GM12872 (cell line): ENCODE measurements at regions not wholly inside any gene's neighbourhood (a gene's known extent, or its start where the extent isn't known, plus 50 kb on each side); places are given as distances from the start of the nearest gene placed in this dataset.

ENCODE experiments used
- CTCF ChIP-seq: IDR thresholded peaks from 3 replicates; pipeline ENCODE4 v1.5.1; 2011; ENCODE audit warnings: low read depth, mild to moderate bottlenecking, low read length, moderate library complexity; ENCODE audit not compliant: insufficient read depth

GRCh38 chr7:81066797-81067196 lies 147.9 kb upstream of the SEMA3C start:
- TF ChIP-seq CTCF, result no peak

GRCh38 chr7:81064426-81064825 lies 145.6 kb upstream of the SEMA3C start:
- TF ChIP-seq CTCF, result no peak

GRCh38 chr7:81062755-81063154 lies 143.9 kb upstream of the SEMA3C start:
- no peak for TF ChIP-seq CTCF

GRCh38 chr7:81053623-81054022 lies 134.8 kb upstream of the SEMA3C start:
- no peak for TF ChIP-seq CTCF

- TF ChIP-seq CTCF, result no peak
Measured at GRCh38 chr7:81051811-81052413, 133.1 kb upstream of the SEMA3C start.

GRCh38 chr7:81045491-81046030 lies 126.7 kb upstream of the SEMA3C start:
- TF ChIP-seq CTCF, result no peak

- no peak for TF ChIP-seq CTCF
Measured at GRCh38 chr7:81040496-81040895, 121.6 kb upstream of the SEMA3C start.

- no peak for TF ChIP-seq CTCF
Measured at GRCh38 chr7:81036871-81037270, 118.0 kb upstream of the SEMA3C start.
